Activated CD8-positive, alpha-beta memory T cell treated with anti-CD3 and anti-CD28 coated beads for 4 hours (primary cell): ENCODE measurements at regions not wholly inside any gene's neighbourhood (a gene's known extent, or its start where the extent isn't known, plus 50 kb on each side); places are given as distances from the start of the nearest gene placed in this dataset.
"Not testable (repeated sequence)": the region's sequence is repeated elsewhere in the genome, so short reads cannot be mapped to it uniquely, and the experiment has no call there.

ENCODE experiments used
- DNase-seq, 2 donors: peaks; one replicate each; pipeline ENCODE4 v3.0.0-alpha.2; 2020; ENCODE audit warnings: low read depth in 2 of 2

GRCh38 chr4:38420254-38420653 is 243.7 kb upstream of the KLF3 start:
- DNase-seq, result not testable (repeated sequence)

- no peak for DNase-seq
These were observed 241.1 kb upstream of the KLF3 start for GRCh38 chr4:38422850-38423249.

DNA sequence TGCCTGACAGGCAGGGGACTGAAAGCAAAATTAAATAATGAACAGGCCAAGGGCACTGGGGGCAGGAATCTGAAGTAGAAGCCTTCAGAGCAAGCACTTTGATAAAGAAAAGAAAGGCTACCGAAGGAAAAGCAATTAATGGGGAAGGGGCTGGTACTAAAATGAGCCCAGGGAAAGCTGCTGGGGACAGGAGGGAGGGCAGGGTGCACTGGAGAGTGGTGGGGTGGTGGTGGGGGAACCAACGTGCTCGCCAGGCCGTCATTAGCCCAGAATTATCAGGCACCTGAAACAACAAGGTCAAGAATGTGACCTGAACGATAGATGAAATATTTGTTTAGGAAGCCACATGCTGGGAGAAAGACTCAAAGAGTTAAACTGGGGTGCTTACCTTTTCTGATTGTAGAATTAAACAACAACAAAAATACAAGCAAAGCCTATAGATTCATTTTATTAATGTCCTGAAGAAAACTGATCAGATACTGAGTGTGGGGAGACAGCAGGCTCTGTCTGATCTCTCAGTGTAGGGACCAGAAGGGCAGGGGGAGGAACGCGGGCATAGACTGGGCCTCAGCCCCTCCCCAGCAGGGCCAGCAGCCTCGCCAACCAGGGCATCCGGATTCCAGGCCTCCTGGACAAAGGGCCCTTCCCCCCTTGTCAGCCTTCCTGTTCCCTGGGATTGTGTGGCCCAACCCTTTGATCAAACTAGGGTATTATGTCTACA is 239.7 kb upstream of the KLF3 start:
- no peak for DNase-seq

DNA sequence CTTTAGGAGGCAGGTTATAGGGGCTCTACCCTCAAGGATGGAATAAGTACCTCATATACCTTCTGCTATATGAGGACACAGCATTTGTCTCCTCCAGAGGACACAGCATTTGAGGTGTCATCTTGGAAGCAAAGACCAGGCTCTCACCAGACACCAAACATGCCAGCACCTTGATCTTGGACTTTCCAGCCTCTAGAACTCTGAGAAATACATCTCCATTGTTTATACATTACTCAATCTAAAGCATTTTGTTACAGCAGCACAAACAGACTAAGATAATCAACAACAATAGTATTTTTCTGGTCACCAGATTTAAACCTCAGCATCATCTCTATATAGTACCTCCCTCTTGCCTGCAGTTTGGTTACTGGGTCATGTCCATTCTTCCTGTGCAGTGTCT is 237.5 kb upstream of the KLF3 start:
- no peak for DNase-seq

GRCh38 chr4:38430841-38431240 is 233.2 kb upstream of the KLF3 start:
- DNase-seq, result no peak

GRCh38 chr4:38442073-38442788 is 221.8 kb upstream of the KLF3 start:
- DNase-seq, result no peak

DNA sequence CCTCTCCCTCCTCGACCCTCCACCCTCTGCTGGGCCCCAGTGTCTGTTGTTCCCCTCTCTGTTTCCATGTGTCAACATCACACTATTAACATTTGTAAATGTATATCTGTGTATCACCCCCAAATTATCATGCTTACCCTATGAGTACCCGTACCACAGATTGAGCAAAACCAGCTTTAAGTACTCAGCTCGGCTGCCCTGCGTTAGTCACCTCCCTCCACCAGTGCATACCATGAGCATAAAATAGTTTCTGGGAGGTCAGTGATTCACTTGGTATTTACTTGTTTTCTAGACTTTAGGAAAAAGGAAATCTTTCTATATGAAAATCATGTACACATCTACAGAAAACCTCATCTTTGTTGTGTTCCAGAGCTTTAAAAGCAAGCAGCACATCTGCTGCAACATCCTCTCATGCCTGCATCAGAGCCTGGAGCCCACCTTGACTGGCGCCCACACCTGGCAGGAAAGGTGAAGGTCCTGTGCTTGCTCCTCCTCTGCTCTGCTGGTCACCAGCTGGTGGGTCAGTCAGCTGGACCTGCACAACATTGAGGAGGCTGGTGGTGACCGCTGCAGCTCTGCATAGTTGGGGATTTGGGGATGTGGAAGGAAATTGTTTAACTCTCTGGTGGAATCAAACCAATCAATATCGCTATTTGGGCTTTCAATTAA is 214.4 kb upstream of the KLF3 start:
- DNase-seq, result no peak

DNA sequence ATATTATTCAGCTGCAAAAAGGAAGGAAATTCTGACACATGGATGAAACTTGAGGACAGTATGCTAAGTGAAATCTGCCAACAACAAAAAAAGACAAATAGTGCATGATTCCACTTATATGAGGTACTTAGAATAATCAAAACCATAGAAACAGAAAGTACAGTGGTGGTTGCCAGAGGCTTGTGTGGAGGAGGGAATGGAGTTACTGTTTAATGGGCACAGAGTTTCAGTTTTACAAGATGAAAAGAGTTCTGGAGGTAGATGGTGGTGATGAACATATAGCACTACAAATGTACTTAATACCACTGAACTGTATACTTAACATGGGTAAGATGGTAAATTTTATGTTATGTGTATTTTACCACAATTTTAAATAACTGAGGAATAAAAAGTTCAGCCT is 212.0 kb upstream of the KLF3 start:
- no peak for DNase-seq

DNA sequence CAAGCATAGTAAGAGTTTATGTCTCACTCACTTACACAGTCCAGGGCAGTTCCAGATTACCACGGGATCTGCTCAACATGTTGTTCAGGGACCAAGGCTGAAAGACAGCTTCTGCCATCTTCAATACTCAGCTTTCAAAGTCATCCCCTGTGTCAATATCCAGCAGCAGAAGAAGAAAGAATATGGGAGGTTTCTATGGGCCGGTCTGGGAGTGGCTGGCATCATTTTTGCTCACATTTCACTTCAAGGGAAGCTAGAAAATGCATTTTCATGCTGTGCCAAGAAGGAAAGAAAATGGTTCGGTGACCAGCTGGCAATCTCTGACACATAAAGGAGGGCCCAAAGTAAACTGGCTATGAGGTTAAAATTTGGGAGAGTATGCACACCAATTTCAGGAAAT is 211.5 kb upstream of the KLF3 start:
- no peak for DNase-seq

GRCh38 chr4:38453253-38453881 is 210.6 kb upstream of the KLF3 start:
- no peak for DNase-seq

DNA sequence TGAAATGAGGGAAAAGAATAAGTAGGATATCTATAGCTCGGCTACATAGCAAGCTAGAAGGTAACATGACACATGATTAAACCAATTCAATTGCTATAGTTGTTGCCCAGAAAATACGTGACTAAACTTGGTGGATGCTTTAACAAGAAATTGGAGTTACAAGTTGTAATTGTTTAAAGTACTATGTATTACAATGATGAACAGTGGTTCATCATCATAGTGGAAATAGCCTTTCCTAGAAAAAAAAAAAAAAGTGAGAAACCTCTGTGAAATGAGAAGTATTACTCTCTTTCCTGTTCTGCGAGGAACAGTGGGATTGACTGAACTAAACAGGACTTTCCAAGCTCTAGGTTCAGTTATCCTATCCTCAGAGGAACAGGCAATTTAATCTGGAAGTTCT is 209.7 kb upstream of the KLF3 start:
- DNase-seq, result no peak

- no peak for DNase-seq
These were observed 208.7 kb upstream of the KLF3 start for GRCh38 chr4:38455092-38455862.

DNA sequence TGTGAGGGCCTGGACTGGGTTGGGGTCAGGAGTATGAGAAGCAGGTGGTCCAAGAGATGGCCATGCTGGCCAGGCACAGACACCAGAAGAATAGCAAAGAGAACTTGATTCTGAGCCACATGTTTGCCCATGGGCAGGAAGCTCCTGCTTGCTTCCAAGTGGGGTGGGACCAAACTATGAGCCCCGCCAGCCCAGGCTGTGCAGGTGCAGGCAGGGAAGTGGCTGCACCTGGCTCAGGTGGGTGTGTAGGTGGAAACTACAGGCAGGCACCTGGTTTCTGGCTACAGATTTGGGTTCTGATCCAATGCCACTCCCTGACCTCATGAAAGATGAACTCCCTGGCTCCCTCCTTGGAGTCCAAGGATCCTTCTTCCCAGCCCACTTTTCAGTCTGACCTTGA is 207.9 kb upstream of the KLF3 start:
- no peak for DNase-seq

GRCh38 chr4:38461342-38461741 is 202.7 kb upstream of the KLF3 start:
- DNase-seq, result no peak

GRCh38 chr4:38462367-38463055 is 201.5 kb upstream of the KLF3 start:
- no peak for DNase-seq

GRCh38 chr4:38463268-38463958 is 200.6 kb upstream of the KLF3 start:
- DNase-seq, result no peak

DNA sequence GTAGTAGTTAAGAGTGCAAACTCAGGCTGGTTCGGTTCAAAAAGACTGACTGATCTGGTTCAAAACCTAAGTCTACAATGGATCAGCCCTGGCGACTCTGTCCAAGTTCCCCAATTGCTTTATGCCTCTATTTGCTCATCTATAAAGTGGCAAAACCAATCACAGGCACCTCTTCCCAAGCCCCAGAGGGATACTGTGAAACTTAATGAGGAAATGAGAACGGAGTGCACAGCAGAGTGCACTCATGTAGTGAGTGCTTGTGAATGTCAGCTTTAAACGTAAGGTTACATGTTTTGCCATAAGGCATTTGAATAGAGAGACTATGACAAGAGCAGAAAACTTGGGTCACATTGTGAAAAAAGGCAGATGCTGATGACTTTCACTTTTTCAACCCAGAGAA is 199.7 kb upstream of the KLF3 start:
- no peak for DNase-seq

- no peak for DNase-seq
These were observed 197.6 kb upstream of the KLF3 start for GRCh38 chr4:38466401-38466800.

- no peak for DNase-seq
These were observed 196.7 kb upstream of the KLF3 start for GRCh38 chr4:38467296-38467695.

- no peak for DNase-seq
These were observed 195.6 kb upstream of the KLF3 start for GRCh38 chr4:38468339-38468866.
